Transverse colon (tissue), 4 donors: ENCODE measurements at regions not wholly inside any gene's neighbourhood (a gene's known extent, or its start where the extent isn't known, plus 50 kb on each side); places are given as distances from the start of the nearest gene placed in this dataset.
"Not testable (repeated sequence)": the region's sequence is repeated elsewhere in the genome, so short reads cannot be mapped to it uniquely, and the experiment has no call there.

Experiments used
- DNase-seq: peaks from one replicate; pipeline ENCODE4 v3.0.0-alpha.2; 2019
- H3K27ac ChIP-seq, 4 donors: fragments of 200-600 bp; sonication (generic); 2 replicates each; pipeline ENCODE4 v1.5.1; 2016 to 2018; ENCODE audit warnings: inconsistent platforms in 4 of 4
- H3K27me3 ChIP-seq: fragments of 200-600 bp; sonication (generic); 2 replicates; pipeline ENCODE4 v1.5.1; 2017; ENCODE audit warnings: inconsistent platforms
- H3K36me3 ChIP-seq, 4 donors: fragments of 200-600 bp; sonication (generic); 2 replicates each; pipeline ENCODE4 v1.5.1; 2017 to 2019; ENCODE audit warnings: inconsistent platforms in 4 of 4
- H3K4me1 ChIP-seq, 4 donors: fragments of 200-600 bp; sonication (generic); 2 replicates each; pipeline ENCODE4 v1.5.1; 2017 to 2020; ENCODE audit warnings: inconsistent platforms in 4 of 4
- H3K4me3 ChIP-seq, 4 donors: fragments of 200-600 bp; sonication (generic); 1 replicate in 1 of 4; 2 replicates in 3 of 4; pipeline versions ENCODE4 v1.5.1 to v1.6.1; 2017 to 2019; ENCODE audit warnings: inconsistent platforms in 4 of 4
- H3K9me3 ChIP-seq, 2 donors: fragments of 200-600 bp; sonication (generic); 2 replicates each; pipeline ENCODE4 v1.5.1; 2017 to 2019; ENCODE audit warnings: inconsistent platforms in 2 of 2
- EP300 ChIP-seq: sonication (generic); formaldehyde crosslinking; IDR thresholded peaks from one replicate; pipeline ENCODE4 v1.6.1; 2017; ENCODE audit warnings: antibody characterized with exemption, low read depth
- POLR2A ChIP-seq: fragments of 450-650 bp; IDR thresholded peaks from one replicate; pipeline ENCODE4 v1.6.1; 2016; ENCODE audit warnings: antibody characterized with exemption, mild to moderate bottlenecking, moderate library complexity
- POLR2AphosphoS5 ChIP-seq, 3 donors: sonication (generic); formaldehyde crosslinking; IDR thresholded peaks; one replicate each; pipeline ENCODE4 v1.6.1; 2016; ENCODE audit warnings: antibody characterized with exemption in 3 of 3
- WGBS, 2 donors: methylation state at CpG; one replicate each; pipeline ENCODE4 v1.1.5; 2018; ENCODE audit warnings: low coverage in 1 of 2; 5-methylcytosine and 5-hydroxymethylcytosine counted together
- in situ Hi-C, 4 donors: fragments of 200-750 bp; cut with MboI; loops; one replicate each; pipeline versions ENCODE4 v1.15.0 to v1.15.1; 2017; ENCODE audit warnings: low sequenced_read_pairs in 3 of 4, low pct_ligation_motif_present in 1 of 4, low pct_unique_long_range_greater_than_20kb in 1 of 4
- intact Hi-C: fragments of 100-400 bp; cut with DNase I; formaldehyde crosslinking; loops from one replicate; pipeline ENCODE4 v1.15.1; 2023; ENCODE audit warnings: low total_unique reads
- TF ChIP-seq, protein P1 (sequence below), 5 experiments: fragments of 200-600 bp in 3 of 5; fragments of 450-650 bp in 2 of 5; sonication (generic) in 3 of 5; IDR thresholded peaks; 1 replicate in 2 of 5; 2 replicates in 3 of 5; pipeline ENCODE4 v1.5.1; 2016 to 2017; ENCODE audit warnings: antibody characterized with exemption in 5 of 5, inconsistent platforms in 3 of 5, mild to moderate bottlenecking in 2 of 5, moderate library complexity in 1 of 5

DNA sequence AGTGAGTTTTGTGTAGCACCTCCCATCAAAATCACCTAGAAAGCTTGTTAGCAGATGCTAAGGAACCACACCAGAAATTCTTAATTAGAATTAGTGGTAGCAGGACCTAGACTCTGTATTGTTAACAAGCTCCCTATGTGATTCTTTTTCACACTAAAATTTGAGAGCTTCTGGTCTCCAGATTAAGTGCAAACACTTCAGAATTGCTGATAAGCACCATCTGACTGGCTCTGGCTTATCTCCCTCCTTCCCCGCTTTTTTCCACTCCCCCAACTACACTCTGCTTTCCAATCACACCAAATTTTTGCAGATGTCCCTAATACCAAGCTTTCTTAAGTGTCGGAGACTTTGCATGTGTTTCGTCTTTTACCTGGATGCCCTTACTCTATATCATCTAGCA, 410.1 kb upstream of the DPH6 start:
- Histone ChIP-seq H3K36me3 (no peaks in the 10 kb centered on the region), H3K4me1 (no peaks in the 10 kb centered on the region), H3K27me3 (no peaks in the 10 kb centered on the region), H3K9me3 (no peaks in the 10 kb centered on the region), H3K27ac (no peak overlapping the region), H3K4me3 (no peak overlapping the region)
- 57 to 65% methylated on average over 3 of the region's 3 CpGs for WGBS, 2 donors
- TF ChIP-seq, protein P1, sequence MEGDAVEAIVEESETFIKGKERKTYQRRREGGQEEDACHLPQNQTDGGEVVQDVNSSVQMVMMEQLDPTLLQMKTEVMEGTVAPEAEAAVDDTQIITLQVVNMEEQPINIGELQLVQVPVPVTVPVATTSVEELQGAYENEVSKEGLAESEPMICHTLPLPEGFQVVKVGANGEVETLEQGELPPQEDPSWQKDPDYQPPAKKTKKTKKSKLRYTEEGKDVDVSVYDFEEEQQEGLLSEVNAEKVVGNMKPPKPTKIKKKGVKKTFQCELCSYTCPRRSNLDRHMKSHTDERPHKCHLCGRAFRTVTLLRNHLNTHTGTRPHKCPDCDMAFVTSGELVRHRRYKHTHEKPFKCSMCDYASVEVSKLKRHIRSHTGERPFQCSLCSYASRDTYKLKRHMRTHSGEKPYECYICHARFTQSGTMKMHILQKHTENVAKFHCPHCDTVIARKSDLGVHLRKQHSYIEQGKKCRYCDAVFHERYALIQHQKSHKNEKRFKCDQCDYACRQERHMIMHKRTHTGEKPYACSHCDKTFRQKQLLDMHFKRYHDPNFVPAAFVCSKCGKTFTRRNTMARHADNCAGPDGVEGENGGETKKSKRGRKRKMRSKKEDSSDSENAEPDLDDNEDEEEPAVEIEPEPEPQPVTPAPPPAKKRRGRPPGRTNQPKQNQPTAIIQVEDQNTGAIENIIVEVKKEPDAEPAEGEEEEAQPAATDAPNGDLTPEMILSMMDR (IDR thresholded peaks at IDR 0.05) = no peak
- no peak for TF ChIP-seq POLR2A
- no peak for TF ChIP-seq EP300
- TF ChIP-seq POLR2AphosphoS5 (IDR thresholded peaks at IDR 0.05) = no peak
- no peak for DNase-seq
- intact Hi-C loops = loop anchor here (5.0 kb wide), 1 partner anchor 426 kb away; no protein-coding TSS in a partner anchor
- in situ Hi-C loops = no loop called here

DNA sequence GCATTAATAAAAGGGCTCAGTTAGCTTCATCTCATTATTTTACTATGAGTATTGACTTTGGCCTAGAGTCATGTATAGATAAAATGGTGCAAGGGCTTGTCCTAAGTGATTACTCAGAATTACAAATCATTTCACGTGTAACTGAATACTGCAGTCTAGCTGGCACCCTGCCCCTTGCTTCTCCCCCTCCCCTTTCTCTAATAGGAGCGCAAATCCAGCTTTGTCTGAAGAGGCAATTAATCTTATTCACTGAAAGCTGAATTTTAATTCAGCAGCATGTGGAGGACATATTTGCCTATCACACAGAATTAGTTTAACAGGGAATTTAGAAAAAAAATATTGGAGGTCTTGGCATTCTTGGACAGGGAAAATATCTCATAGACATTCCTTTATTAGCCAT, 412.1 kb upstream of the DPH6 start:
- no peak for DNase-seq
- no peak overlapping the region for H3K27ac ChIP-seq
- 69 to 77% methylated on average over 2 of the region's 2 CpGs for WGBS, 2 donors
- no peaks in the 10 kb centered on the region for H3K27me3 ChIP-seq
- H3K4me3 ChIP-seq = no peak overlapping the region
- no peaks in the 10 kb centered on the region for H3K36me3 ChIP-seq
- TF ChIP-seq POLR2A (no peak), EP300 (no peak), POLR2AphosphoS5 (IDR thresholded peaks at IDR 0.05) (no peak)
- TF ChIP-seq, protein P1 (IDR thresholded peaks at IDR 0.05) = no peak
- in situ Hi-C loops (no loop called here), intact Hi-C loops (loop anchor here (5.0 kb wide), 1 partner anchor 424 kb away; no protein-coding TSS in a partner anchor)
- H3K4me1 ChIP-seq = no peaks in the 10 kb centered on the region
- H3K9me3 ChIP-seq = no peaks in the 10 kb centered on the region

DNA sequence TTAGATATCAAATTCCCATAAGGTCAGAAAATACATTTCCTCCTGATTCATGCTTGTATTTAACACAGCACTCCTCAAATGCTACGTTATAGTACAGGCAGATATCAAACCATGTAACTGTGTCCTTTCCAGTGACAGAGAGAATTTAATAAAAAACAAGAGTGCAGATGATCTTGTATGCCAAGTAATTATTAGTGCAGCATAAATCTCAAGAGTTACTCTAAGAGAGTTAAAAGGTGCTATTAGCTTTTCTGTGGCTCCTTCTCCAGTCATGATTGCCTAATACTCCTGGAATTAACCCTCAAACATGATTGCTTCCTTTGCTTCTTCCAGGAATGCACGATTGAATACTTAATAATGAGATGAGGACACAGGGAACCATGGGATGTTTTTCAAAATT, 413.0 kb upstream of the DPH6 start:
- in situ Hi-C loops = no loop called here
- intact Hi-C loops = loop anchor here (5.0 kb wide), 1 partner anchor 423 kb away; no protein-coding TSS in a partner anchor

DNA sequence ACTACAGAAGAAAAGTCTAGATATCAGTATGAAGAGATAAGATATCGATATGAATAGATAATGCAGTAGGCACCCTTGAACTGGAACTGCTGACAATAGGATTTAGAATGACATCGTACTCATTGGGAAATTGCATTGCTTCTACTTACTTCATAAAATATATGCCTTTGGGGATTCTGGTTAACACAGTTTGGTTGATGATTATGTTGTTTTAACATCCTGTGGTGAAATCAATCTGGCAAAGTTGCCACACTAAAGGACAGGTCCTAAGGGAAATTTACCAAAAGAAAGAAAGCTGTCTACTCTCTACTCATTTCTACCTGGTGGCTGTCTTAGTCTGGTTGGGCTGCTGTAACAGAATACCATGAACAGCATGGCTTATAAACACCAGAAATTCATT, 417.4 kb upstream of the DPH6 start:
- in situ Hi-C loops = no loop called here
- WGBS, 2 donors = 80 to 83% methylated on average over 2 of the region's 2 CpGs

More for the DNA sequence above, 413.0 kb upstream of the DPH6 start:
- Histone ChIP-seq H3K4me1 (no peaks in the 10 kb centered on the region), H3K4me3 (no peak overlapping the region), H3K27ac (no peak overlapping the region), H3K27me3 (no peaks in the 10 kb centered on the region), H3K9me3 (no peaks in the 10 kb centered on the region), H3K36me3 (no peaks in the 10 kb centered on the region)
- DNase-seq = no peak
- 42 to 43% methylated on average over 2 of the region's 2 CpGs for WGBS, 2 donors
- TF ChIP-seq POLR2AphosphoS5 (IDR thresholded peaks at IDR 0.05) = no peak
- TF ChIP-seq, protein P1 (IDR thresholded peaks at IDR 0.05) = no peak
- no peak for TF ChIP-seq EP300
- no peak for TF ChIP-seq POLR2A

DNA sequence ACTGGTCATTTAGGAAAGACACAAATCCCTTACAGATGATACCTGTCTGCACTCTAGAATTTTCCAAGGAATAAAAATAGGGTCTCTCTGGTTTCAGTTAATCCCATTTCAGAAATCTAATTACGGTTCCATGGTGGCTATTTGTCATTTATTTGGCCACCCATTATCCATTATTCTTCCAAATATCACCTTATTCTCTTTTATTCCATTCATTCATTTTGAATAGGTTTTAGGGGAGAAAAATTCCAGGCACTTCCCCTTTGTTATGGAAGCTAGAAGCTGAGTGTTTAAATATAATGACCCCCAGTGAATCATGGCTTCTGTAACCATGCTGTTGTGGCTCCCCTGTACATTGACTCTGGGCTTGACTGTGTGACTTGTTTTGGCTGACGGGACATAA, 420.8 kb upstream of the DPH6 start:
- Histone ChIP-seq H3K27ac (no peak overlapping the region), H3K9me3 (no peaks in the 10 kb centered on the region), H3K27me3 (no peaks in the 10 kb centered on the region), H3K4me1 (no peaks in the 10 kb centered on the region), H3K4me3 (no peak overlapping the region), H3K36me3 (no peaks in the 10 kb centered on the region)
- intact Hi-C loops = no loop called here
- in situ Hi-C loops = no loop called here
- WGBS, 2 donors = 78 to 88% methylated on average over 2 of the region's 2 CpGs
- TF ChIP-seq, protein P1 (IDR thresholded peaks at IDR 0.05) = no peak
- TF ChIP-seq POLR2AphosphoS5 (IDR thresholded peaks at IDR 0.05) = no peak
- no peak for TF ChIP-seq EP300
- TF ChIP-seq POLR2A = no peak
- no peak for DNase-seq

More for the DNA sequence above, 417.4 kb upstream of the DPH6 start:
- Histone ChIP-seq H3K36me3 (no peaks in the 10 kb centered on the region), H3K27ac (no peak overlapping the region), H3K27me3 (no peaks in the 10 kb centered on the region), H3K4me3 (no peak overlapping the region), H3K4me1 (no peaks in the 10 kb centered on the region), H3K9me3 (no peaks in the 10 kb centered on the region)
- no peak for TF ChIP-seq POLR2AphosphoS5 (IDR thresholded peaks at IDR 0.05)
- intact Hi-C loops = no loop called here
- DNase-seq = no peak

DNA sequence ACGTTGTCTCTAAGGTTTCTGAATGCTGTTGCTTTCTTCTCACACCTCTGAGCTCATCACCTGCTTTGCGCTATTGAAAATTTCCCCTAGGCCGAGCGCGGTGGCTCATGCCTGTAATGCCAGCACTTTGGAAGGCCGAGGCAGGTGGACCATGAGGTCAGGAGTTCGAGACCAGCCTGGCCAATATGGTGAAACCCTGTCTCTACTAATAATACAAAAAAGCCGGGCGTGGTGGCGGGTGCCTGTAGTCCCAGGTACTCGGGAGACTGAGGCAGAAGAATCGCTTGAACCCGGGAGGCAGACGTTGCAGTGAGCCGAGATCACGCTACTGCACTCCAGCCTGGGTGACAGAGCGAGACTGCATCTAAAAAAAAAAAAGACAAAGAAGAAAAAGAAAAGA, 422.0 kb upstream of the DPH6 start:
- in situ Hi-C loops, H3K4me1 ChIP-seq, H3K27ac ChIP-seq, DNase-seq, intact Hi-C loops, H3K36me3 ChIP-seq, H3K4me3 ChIP-seq, H3K27me3 ChIP-seq, H3K9me3 ChIP-seq: not testable (repeated sequence)
- WGBS, 2 donors = 86 to 87% methylated on average over 8 to 17 of the region's 17 CpGs
